Activated CD4-positive, CD25-positive, alpha-beta regulatory T cell treated with anti-CD3 and anti-CD28 coated beads, Interleukin-2, amount 50 U/mL, for 16 hours (primary cell): ENCODE measurements at regions not wholly inside any gene's neighbourhood (a gene's known extent, or its start where the extent isn't known, plus 50 kb on each side); places are given as distances from the start of the nearest gene placed in this dataset.
"Not testable (repeated sequence)": the region's sequence is repeated elsewhere in the genome, so short reads cannot be mapped to it uniquely, and the experiment has no call there.

Experiments used
- DNase-seq: peaks from one replicate; pipeline ENCODE4 v3.0.0-alpha.2; 2020; ENCODE audit warnings: low read depth, low spot score

- DNase-seq: no peak
Observed at GRCh38 chr4:180356766-180357165, 1886.4 kb upstream of the TENM3 start.

- DNase-seq: not testable (repeated sequence)
Observed at GRCh38 chr4:180360113-180360512, 1883.1 kb upstream of the TENM3 start.

GRCh38 chr4:180363815-180364214 is 1879.4 kb upstream of the TENM3 start:
- DNase-seq: no peak

- DNase-seq: no peak
Observed at GRCh38 chr4:180372691-180373090, 1870.5 kb upstream of the TENM3 start.

GRCh38 chr4:180377741-180378140 is 1865.5 kb upstream of the TENM3 start:
- DNase-seq: no peak

GRCh38 chr4:180380733-180381132 is 1862.5 kb upstream of the TENM3 start:
- DNase-seq: no peak

GRCh38 chr4:180391613-180392012 is 1851.6 kb upstream of the TENM3 start:
- DNase-seq: no peak

- no peak for DNase-seq
Observed at GRCh38 chr4:180394312-180394711, 1848.9 kb upstream of the TENM3 start.

- no peak for DNase-seq
Observed at GRCh38 chr4:180394730-180395129, 1848.5 kb upstream of the TENM3 start.

- DNase-seq: no peak
Observed at GRCh38 chr4:180398564-180398963, 1844.6 kb upstream of the TENM3 start.

GRCh38 chr4:180407275-180407885 is 1835.8 kb upstream of the TENM3 start:
- DNase-seq: no peak

- DNase-seq: no peak
Observed at GRCh38 chr4:180418819-180419531, 1824.2 kb upstream of the TENM3 start.

GRCh38 chr4:180422989-180423711 is 1820.1 kb upstream of the TENM3 start:
- no peak for DNase-seq

GRCh38 chr4:180423712-180424057 is 1819.5 kb upstream of the TENM3 start:
- no peak for DNase-seq

- no peak for DNase-seq
Observed at GRCh38 chr4:180426938-180427337, 1816.3 kb upstream of the TENM3 start.

- DNase-seq: no peak
Observed at GRCh38 chr4:180430283-180430682, 1812.9 kb upstream of the TENM3 start.

GRCh38 chr4:180434131-180434895 is 1808.9 kb upstream of the TENM3 start:
- no peak for DNase-seq

- DNase-seq: no peak
Observed at GRCh38 chr4:180436361-180436760, 1806.8 kb upstream of the TENM3 start.

- no peak for DNase-seq
Observed at GRCh38 chr4:180437601-180438000, 1805.6 kb upstream of the TENM3 start.

GRCh38 chr4:180448306-180448705 is 1794.9 kb upstream of the TENM3 start:
- no peak for DNase-seq

- DNase-seq: no peak
Observed at GRCh38 chr4:180449395-180449956, 1793.7 kb upstream of the TENM3 start.

- no peak for DNase-seq
Observed at GRCh38 chr4:180455226-180455625, 1788.0 kb upstream of the TENM3 start.
